NCI-H2107 treated with DMSO at 0.1 percent for 48 hours (cell line): ENCODE measurements at regions not wholly inside any gene's neighbourhood (a gene's known extent, or its start where the extent isn't known, plus 50 kb on each side); places are given as distances from the start of the nearest gene placed in this dataset.

ENCODE experiments used
- DNase-seq: peaks from one replicate; lab custom pipeline; 2025; ENCODE audit not compliant: unreplicated experiment; lab: John Stamatoyannopoulos, UW

GRCh38 chr5:133696782-133697507 lies 84.6 kb upstream of the FSTL4 start:
- DNase-seq = no peak

- no peak for DNase-seq
Measured at GRCh38 chr5:133696006-133696584, 83.8 kb upstream of the FSTL4 start.

DNA sequence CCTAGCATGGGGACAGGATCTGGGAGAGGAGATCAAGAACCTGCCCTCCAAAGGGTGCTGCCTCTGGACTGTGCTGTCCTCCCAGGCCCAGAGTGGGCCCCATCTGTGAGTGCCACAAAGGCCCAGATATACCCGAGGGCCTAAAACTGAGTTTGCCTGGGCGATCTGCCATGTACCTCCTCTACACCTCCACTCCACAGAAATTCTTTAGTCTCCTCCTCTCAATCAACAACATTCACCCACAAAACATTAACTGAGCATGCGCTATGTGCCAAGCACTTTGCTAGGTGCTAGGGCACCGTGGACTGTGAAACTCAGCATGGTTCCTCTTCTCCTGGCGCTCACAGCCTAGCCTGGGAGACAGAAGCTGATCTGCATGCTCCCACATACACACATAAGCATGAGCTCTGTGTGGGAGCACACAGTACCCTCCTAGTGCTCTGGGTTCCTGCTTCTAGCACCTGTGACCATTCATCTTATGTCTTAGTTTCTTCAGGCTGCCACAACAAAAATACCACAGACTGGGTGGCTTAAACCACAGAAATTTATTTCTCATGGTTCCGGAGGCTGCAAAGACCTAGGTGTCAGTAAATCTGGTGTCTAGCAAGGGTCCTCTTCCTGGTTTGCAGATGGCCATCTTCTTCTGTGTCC lies 82.0 kb upstream of the FSTL4 start:
- no peak for DNase-seq

GRCh38 chr5:133691448-133691847 lies 79.1 kb upstream of the FSTL4 start:
- DNase-seq = no peak

GRCh38 chr5:133690746-133691145 lies 78.4 kb upstream of the FSTL4 start:
- no peak for DNase-seq

GRCh38 chr5:133688391-133688790 lies 76.0 kb upstream of the FSTL4 start:
- DNase-seq = no peak

DNA sequence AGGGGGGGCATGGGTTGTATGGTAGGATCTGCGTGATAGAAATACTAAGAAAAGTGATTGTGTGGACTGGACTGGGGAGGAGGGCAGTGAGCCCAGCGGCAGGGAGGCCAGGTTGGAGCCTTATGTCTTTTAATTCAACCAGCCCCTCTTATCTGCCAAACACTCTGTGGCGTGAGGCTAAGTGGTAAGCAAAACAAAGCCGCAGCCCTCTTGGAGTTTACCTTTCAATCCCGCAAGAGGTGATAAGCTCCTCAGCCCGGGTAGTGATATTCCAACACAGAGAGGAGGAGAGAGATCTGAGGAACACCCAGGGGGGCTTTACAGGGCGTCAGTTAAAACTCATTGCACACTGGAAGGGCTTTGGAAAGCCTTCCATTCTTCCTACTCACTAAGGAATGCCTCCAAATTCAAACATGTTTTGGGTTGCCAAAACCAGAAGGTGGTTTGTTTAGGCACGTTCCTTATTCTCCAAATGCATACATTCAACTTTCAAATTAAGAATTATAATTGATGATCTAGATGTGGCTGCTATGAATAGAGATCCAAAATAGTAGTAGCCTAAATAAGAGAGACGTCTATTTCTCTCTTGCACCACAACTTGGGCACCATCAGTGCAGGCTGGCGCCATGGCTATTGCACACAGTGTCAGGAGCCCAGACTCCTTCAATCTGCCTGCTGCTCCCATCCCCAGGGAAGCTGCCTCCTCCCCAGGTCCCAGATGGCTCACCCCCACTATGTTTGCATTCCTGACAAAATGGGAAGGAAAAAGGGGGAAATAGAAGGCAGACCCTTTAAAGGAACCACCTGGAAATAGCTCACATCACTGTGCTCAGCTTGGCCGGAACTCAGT lies 75.1 kb upstream of the FSTL4 start:
- DNase-seq = no peak

DNA sequence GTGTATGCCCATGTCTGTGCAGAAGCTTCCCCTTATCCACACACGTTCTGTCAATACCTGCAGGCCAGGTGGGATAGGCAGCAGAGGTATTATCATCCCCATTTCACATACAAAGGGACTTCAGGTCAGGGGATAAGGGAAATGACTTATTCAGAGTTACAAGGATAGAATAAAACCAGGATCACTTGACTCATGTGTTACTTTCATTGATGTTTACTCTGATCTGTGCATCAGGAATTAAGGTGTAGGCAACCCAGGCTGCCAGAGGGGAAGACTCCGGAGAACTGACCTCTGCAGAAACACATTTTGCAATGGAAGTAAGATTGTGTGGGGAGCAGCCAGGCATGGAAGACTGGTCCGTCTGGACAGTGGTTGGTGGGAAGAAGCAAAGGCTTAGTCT lies 74.2 kb upstream of the FSTL4 start:
- no peak for DNase-seq

DNA sequence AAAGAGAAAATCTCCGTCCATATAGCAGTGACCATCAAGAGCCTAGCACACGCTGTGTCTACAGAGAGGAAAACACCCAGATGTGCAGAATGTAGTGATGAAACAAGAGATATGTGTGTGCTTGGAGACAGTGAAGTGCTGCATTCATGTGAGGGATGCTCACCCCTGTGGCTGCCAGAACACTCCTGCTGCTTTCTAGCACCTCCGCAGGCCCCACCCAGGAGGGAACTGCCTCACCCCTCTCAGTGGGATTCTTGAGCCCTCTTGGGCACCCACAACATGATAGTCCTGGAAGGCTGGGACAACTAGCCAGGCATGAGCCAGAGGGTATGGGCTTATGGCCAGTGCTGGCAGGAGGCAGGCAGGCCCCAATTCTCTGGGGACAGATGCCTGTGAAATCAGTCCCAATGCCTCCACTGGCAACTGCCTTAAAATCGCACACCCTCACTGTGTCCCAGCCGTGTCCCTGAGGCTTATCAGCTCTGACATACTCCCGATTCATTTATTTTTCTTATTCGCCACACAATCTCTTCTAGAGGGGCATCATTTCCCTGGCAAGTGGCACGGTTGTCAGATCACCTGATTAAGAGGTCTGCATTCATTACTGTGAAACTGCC lies 73.2 kb upstream of the FSTL4 start:
- no peak for DNase-seq

DNA sequence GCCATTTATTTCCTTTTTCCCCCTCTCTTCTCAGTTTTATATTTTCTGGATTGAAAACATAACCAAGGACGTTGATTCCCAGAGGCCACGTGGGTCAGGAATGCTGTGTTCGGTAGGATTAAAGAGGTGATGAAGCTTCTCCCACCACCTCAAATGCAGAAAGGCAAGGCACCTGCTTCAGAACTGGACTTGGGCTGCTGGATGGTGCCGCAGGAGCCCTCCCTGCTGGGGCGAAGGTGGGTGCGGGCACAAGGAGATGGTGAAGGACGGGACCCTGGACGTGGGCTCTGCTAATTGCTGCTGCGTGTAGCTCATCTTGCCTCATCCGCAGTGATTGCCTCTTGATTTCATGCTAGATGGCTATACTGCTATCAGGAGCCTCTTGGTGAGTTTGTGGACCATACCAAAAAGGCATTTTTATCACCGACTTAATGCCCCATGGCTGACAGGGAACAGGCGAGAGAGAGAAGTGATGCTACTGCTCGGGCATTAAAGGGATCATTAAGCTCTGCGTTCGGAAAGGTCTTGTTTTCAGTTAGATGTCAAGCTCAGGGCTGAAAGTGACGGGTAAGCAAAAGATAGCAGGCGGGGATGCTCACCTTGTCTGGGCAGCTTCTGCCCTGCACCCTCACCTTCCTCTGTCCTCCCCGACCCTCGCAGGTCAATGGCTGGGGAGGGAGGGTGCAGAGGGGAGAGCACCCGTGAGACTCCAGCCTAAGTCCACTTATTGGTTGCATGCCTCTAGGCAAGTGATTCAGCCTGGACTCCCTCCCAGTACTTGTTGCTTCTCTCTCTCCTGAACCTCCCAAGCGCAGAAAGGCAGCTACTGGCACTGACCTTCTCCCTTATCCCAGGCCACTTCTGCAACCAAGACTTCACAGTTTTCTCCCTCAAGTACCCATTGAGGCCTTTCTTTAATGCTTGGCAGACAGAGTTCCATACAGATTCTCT lies 71.6 kb upstream of the FSTL4 start:
- no peak for DNase-seq

- DNase-seq = no peak
Measured at GRCh38 chr5:133682451-133682850, 70.1 kb upstream of the FSTL4 start.

DNA sequence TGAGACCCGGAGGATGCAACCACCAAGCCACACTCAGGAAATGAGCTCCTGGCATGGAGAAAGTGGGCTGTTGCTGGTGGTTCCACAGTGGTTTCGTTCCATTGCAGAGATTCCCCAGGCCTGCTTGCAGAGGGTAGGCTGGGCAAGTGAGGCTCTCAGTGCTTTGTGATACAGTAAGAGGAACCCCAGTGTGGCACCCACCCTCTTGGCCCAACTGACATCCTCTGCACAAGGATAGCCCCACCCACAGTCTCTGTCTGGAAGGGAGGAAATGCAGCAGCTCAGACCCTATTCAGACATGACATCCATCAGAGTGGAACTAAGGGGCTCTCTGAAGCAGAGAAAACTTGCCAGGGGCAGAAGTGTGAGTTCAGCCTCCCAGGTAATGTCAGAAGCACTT lies 69.6 kb upstream of the FSTL4 start:
- no peak for DNase-seq

DNA sequence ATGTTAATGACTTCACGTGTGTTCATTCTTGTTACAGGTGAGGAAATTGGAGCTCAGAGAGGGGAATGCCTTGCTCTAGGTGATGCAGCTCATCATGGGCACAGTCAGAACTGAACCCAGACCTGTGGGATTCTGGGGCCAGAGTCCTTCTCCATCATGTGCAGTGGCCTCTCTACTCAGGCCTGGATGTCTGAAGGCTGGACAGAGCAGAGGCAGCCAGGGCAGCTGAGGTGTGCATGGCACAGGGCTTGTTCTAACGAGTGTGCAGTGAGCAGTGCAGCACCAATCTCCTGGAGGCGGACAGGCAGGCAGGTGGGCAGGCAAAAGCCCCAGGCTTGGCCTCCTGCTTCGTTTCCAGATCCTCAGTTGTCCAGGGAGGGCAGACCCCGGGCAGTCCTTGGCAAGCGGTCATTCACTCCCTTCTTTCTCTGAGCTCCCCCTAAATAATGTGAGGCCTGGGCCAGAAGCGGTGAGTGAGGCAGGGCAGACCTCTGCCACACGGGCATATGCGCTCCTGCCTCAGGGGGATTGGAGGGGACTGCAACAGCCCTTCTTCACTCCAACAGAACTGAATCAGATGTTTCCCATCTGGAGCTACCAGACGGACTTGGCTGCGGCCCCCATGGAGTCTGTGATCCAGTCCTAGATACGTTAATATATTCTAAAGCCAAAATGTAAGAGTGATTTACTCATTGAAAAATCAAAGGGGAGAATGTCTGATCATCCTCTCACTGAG lies 68.7 kb upstream of the FSTL4 start:
- no peak for DNase-seq

- DNase-seq = no peak
Measured at GRCh38 chr5:133679534-133679933, 67.2 kb upstream of the FSTL4 start.

DNA sequence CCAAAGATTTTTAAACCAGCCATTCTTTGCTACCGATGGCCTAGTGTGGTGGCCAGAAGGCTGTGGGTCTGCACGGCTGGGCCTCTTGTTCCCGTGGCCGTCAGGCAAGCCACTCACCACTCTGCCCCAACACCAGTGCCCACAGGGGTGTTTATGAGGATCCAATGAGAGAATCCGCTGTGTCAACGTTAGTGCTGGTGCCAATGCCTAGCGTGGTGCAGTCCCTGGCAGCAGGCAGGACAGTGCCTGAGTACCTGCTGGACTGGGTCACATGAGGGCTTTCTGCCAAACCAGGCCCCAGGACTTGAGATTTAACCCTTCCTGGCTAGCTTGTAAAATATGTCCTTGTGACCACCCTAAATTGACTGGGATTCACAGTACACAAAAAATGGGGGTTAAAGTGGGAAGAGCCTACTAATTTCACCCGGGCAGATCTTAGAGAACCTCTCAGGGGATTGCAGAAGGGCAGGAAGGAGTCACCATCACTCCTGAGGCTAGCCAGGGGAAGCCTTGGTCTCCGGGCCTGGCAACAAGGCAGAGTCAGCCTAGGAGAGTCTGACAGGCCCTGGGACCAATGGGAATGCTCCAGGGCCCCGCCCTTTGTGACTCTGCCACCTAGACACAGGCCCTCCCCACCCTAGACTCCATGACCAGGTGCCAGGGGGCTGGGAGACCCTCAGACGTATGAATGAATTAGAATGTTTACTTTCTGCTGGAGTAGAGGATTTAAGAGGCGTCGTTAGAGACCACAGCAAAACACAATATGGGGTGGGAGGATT lies 63.2 kb upstream of the FSTL4 start:
- DNase-seq = no peak

DNA sequence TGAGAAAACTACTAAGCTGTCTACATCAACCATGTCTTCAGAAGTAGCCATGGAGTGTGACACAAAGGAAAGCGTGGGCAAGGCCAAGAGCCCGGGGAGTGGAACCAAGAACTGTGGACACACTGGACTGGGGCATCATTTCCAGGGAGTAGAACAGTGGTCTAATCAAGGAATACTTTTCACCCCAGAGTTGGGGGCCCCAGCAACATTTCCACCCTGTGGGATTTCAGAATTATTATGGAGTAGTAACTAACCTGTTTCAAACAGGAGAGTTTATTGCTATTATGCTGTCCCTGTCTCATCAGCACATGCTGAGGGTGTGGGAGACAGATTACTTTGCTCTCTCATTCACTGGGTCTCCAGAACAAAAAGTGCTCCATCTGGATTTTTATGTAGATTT lies 58.0 kb upstream of the FSTL4 start:
- DNase-seq = no peak

DNA sequence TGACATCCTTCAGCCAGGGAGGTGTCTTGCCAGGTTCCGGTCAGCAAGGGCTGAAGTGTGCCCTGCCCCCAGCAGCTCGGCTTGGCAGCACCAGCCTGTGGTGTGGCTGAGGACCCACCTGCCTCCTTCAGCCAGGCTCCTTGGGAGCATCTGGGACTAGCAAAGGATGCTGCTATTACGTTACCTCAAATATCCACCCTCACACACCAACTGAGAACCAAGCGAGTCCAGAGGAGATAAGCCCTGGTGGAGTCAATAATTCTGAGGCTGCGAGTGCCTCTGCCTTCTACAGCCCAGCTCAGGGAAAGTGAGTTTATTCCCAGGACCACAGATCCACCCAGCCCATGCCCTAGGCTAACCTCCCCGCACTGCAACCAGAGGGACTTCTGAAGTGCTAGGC lies 57.1 kb upstream of the FSTL4 start:
- no peak for DNase-seq

DNA sequence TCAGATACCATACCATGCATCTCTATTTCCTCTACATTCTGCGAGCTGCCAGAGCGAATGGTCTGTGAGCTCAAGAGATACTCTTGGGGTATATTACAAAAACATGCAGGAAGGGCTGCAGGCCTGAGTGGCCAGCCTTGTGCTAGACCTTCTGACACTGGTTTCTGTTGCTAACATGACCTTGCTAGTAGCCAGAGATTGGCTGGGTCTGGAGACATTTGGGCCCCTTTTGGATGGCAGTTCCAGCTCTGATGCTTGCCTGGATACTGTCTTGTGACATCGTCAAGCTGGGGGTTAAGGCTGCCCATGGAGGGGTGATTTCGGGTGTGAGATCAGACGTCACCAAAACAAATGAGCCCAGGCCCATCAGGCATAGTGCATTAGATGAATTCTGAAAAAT lies 56.1 kb upstream of the FSTL4 start:
- DNase-seq = no peak

GRCh38 chr5:133667217-133667616 lies 54.9 kb upstream of the FSTL4 start:
- DNase-seq = no peak
